ENCODE measurements at regions not wholly inside any gene's neighbourhood (a gene's known extent, or its start where the extent isn't known, plus 50 kb on each side); places are given as distances from the start of the nearest gene placed in this dataset.

DNA sequence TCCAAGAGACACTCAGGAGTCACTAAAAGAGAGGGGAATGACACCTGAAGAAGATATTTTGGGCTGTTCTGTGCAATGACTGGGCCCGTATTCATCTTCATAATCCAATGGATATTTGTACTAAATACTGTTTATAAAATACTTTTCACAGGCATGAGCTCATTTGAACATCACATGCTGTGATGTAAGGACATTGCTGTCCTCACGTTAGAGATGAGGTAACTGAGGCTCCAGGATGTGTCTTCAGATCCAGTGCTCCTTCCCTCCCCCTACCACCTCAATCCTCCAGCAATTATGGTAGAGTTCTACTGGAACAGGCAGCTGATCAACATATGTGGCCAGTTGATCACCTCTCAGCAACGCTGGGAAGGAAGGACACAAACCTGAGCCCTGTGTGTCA is 139.4 kb upstream of the OSMR start:
- Histone ChIP-seq H3K9me3 (ENCODE audit: insufficient read depth, low read depth, low read length) (no peaks in the 10 kb centered on the region), H2AFZ (ENCODE audit: low read depth, low read length) (no peak overlapping the region), H3K4me1 (ENCODE audit: insufficient read depth, low read length) (no peaks in the 10 kb centered on the region), H3K36me3 (ENCODE audit: insufficient read depth, low read length) (no peaks in the 10 kb centered on the region), H3K79me2 (ENCODE audit: insufficient read depth, low read length) (no peaks in the 10 kb centered on the region), H3K27me3 (ENCODE audit: insufficient read depth, low read length) (no peaks in the 10 kb centered on the region), H4K20me1 (ENCODE audit: insufficient read depth, low read length) (no peaks in the 10 kb centered on the region), H3K4me2 (ENCODE audit: low read length) (no peak overlapping the region), H3K9ac (ENCODE audit: low read length) (no peak overlapping the region), H3K4me3 (ENCODE audit: insufficient read depth, low read depth, low read length) (no peak overlapping the region), H3K27ac (ENCODE audit: low read depth, low read length) (no peak overlapping the region)
- Mint-ChIP-seq H3K9me3 (ENCODE audit: unreplicated experiment) (peaks cover 3% of the 10 kb centered on the region), H3K27me3 (ENCODE audit: low read depth, unreplicated experiment) (peaks cover 8% of the 10 kb centered on the region), H3K4me1 (ENCODE audit: low read depth, unreplicated experiment) (no peaks in the 10 kb centered on the region), H3K27ac (ENCODE audit: unreplicated experiment) (no peak overlapping the region), H3K36me3 (ENCODE audit: low read depth, unreplicated experiment) (no peaks in the 10 kb centered on the region), H3K4me3 (ENCODE audit: unreplicated experiment) (no peak overlapping the region)
- TF ChIP-seq, protein P1, sequence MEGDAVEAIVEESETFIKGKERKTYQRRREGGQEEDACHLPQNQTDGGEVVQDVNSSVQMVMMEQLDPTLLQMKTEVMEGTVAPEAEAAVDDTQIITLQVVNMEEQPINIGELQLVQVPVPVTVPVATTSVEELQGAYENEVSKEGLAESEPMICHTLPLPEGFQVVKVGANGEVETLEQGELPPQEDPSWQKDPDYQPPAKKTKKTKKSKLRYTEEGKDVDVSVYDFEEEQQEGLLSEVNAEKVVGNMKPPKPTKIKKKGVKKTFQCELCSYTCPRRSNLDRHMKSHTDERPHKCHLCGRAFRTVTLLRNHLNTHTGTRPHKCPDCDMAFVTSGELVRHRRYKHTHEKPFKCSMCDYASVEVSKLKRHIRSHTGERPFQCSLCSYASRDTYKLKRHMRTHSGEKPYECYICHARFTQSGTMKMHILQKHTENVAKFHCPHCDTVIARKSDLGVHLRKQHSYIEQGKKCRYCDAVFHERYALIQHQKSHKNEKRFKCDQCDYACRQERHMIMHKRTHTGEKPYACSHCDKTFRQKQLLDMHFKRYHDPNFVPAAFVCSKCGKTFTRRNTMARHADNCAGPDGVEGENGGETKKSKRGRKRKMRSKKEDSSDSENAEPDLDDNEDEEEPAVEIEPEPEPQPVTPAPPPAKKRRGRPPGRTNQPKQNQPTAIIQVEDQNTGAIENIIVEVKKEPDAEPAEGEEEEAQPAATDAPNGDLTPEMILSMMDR (IDR thresholded peaks at IDR 0.05; ENCODE audit: insufficient read depth, low read depth, low read length): no peak
- TF ChIP-seq EZH2 (IDR thresholded peaks at IDR 0.05; ENCODE audit: insufficient read depth, low read length): no peak
- DNase-seq (ENCODE audit: low read depth): no peak
- FAIRE-seq: no peak

DNA sequence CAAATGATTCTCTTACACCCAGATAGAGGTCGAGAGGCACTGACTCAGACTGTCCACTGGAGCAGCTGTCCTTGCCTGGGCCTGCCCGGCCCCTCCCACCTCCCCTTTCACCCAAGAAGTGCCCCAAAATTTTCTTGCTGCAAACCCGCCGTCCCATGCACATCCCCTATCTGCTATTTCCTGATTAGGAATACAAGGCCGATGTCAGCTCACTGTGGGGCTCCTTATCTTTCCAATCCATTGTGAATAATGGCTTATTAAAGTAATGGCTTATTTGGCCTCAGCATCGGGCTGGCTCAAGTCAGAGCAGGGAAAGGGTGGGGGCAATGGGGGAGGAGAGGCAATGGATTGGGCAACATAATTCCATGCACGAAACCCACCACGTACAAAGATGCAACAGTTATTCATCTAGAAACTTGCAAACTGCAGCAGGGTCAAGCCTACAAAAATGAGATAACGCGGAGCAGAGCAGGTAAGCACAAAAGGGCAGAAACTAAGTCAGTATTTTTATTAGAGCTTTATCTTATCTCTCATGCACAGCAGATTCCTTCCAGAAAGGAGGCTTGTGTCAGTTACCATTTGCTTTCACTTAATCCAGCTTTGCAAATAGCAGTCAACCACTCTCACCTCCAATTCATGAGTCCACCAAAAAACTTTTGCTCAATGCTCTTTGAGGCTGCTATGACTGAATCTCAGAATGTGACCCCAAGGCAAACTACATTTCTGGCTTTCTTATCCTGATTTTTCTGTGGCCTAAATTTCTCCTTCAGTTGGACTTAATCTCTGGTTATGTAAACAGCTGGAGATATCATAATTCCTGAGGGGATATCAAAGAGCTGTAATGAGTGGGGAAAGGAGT is 138.2 kb upstream of the OSMR start:
- no peak for DNase-seq (ENCODE audit: low read depth)
- H3K27ac Mint-ChIP-seq (ENCODE audit: unreplicated experiment): no peak overlapping the region
- Histone ChIP-seq H2AFZ (ENCODE audit: low read depth, low read length) (no peak overlapping the region), H3K79me2 (ENCODE audit: insufficient read depth, low read length) (no peaks in the 10 kb centered on the region), H3K9me3 (ENCODE audit: insufficient read depth, low read depth, low read length) (no peaks in the 10 kb centered on the region), H3K36me3 (ENCODE audit: insufficient read depth, low read length) (no peaks in the 10 kb centered on the region), H4K20me1 (ENCODE audit: insufficient read depth, low read length) (no peaks in the 10 kb centered on the region), H3K4me1 (ENCODE audit: insufficient read depth, low read length) (no peaks in the 10 kb centered on the region), H3K27ac (ENCODE audit: low read depth, low read length) (no peak overlapping the region), H3K4me2 (ENCODE audit: low read length) (no peak overlapping the region), H3K4me3 (ENCODE audit: insufficient read depth, low read depth, low read length) (no peak overlapping the region), H3K9ac (ENCODE audit: low read length) (no peak overlapping the region), H3K27me3 (ENCODE audit: insufficient read depth, low read length) (no peaks in the 10 kb centered on the region)
- H3K4me1 Mint-ChIP-seq (ENCODE audit: low read depth, unreplicated experiment): no peaks in the 10 kb centered on the region
- H3K27me3 Mint-ChIP-seq (ENCODE audit: low read depth, unreplicated experiment): peaks cover 9% of the 10 kb centered on the region
- no peak for FAIRE-seq
- no peaks in the 10 kb centered on the region for H3K36me3 Mint-ChIP-seq (ENCODE audit: low read depth, unreplicated experiment)
- TF ChIP-seq, protein P1 (IDR thresholded peaks at IDR 0.05; ENCODE audit: insufficient read depth, low read depth, low read length): no peak
- TF ChIP-seq EZH2 (IDR thresholded peaks at IDR 0.05; ENCODE audit: insufficient read depth, low read length): no peak
- no peak overlapping the region for H3K4me3 Mint-ChIP-seq (ENCODE audit: unreplicated experiment)
- peaks cover 3% of the 10 kb centered on the region for H3K9me3 Mint-ChIP-seq (ENCODE audit: unreplicated experiment)

DNA sequence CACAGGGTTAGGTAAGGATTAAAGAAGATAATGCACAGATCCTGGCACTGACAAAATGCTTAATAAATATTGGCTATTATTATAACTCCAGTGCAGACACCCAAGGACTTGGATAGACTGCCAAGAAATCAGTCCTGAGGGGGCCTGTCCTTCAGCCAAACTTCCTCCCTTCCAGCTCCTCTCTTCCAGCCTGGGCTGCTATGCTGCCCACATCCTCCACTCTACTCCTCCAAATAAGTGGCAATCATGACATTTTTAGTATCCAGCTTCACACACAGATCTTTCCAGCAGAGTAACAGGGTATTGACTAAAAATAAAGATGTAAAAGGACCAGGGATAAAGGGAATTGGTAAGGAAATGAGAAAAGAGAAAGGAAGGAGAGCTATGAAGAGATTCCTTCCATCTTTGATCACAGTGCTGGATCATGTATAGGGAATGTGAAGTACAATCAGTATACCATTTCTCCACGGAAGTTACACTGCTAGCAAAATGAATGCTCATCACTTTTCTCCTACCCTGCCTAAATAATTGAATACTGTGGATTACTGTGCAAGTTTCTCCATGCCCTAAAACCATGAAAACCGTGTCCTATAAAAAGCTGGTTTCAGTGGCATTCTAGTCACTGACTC is 136.0 kb upstream of the OSMR start:
- H3K27ac ChIP-seq (ENCODE audit: low read depth, low read length): no peak overlapping the region
- no peaks in the 10 kb centered on the region for H3K9me3 Mint-ChIP-seq (ENCODE audit: unreplicated experiment)
- H3K27ac Mint-ChIP-seq (ENCODE audit: unreplicated experiment): no peak overlapping the region

More for the DNA sequence above, 136.0 kb upstream of the OSMR start:
- H3K9me3 ChIP-seq (ENCODE audit: insufficient read depth, low read depth, low read length): no peaks in the 10 kb centered on the region
- Mint-ChIP-seq H3K4me3 (ENCODE audit: unreplicated experiment) (no peak overlapping the region), H3K27me3 (ENCODE audit: low read depth, unreplicated experiment) (peaks cover 7% of the 10 kb centered on the region), H3K36me3 (ENCODE audit: low read depth, unreplicated experiment) (no peaks in the 10 kb centered on the region), H3K4me1 (ENCODE audit: low read depth, unreplicated experiment) (no peaks in the 10 kb centered on the region)
- H3K4me2 ChIP-seq (ENCODE audit: low read length): no peak overlapping the region
- DNase-seq (ENCODE audit: low read depth) (no peak), FAIRE-seq (no peak)
- H3K4me1 ChIP-seq (ENCODE audit: insufficient read depth, low read length): no peaks in the 10 kb centered on the region
- TF ChIP-seq EZH2 (IDR thresholded peaks at IDR 0.05; ENCODE audit: insufficient read depth, low read length): no peak
- TF ChIP-seq, protein P1 (IDR thresholded peaks at IDR 0.05; ENCODE audit: insufficient read depth, low read depth, low read length): no peak
- H3K4me3 ChIP-seq (ENCODE audit: insufficient read depth, low read depth, low read length): no peak overlapping the region
- no peaks in the 10 kb centered on the region for H4K20me1 ChIP-seq (ENCODE audit: insufficient read depth, low read length)
- H3K9ac ChIP-seq (ENCODE audit: low read length): no peak overlapping the region
- peaks cover 2% of the 10 kb centered on the region for H3K27me3 ChIP-seq (ENCODE audit: insufficient read depth, low read length)
- no peaks in the 10 kb centered on the region for H3K79me2 ChIP-seq (ENCODE audit: insufficient read depth, low read length)
- H3K36me3 ChIP-seq (ENCODE audit: insufficient read depth, low read length): no peaks in the 10 kb centered on the region
- no peak overlapping the region for H2AFZ ChIP-seq (ENCODE audit: low read depth, low read length)

Data from astrocyte (in vitro differentiated cells and primary cell).